HG03064 (cell line): ENCODE measurements at regions not wholly inside any gene's neighbourhood (a gene's known extent, or its start where the extent isn't known, plus 50 kb on each side); places are given as distances from the start of the nearest gene placed in this dataset.

Experiments used
- ATAC-seq: cut with Tn5 transposase; IDR thresholded peaks from one replicate; pipeline ENCODE4 v1.9.1; 2021; ENCODE audit warnings: low read depth; ENCODE audit not compliant: unreplicated experiment

GRCh38 chr13:53788286-53788685 lies 759.7 kb downstream of the OLFM4 start:
- ATAC-seq: no peak

DNA sequence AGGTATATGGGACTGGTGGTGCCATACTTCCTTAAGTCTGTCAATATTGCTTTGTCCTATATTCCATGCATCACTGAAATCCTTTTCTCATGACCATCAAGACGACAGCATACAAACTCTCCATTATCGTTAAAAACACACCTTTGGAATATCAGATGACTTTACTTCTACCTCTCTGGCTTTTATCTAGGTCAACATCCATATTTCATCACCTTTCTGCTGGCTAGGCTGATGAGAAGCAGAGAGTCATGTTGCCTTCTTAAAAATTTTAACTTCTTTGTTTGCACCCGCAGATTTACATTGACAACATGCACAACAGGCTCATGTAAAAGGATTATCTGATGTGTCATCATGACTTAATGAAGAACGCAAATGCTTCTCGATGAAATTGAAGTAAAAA lies 771.4 kb downstream of the OLFM4 start:
- no peak for ATAC-seq

- ATAC-seq: no peak
Measured at GRCh38 chr13:53807251-53807834, 778.7 kb downstream of the OLFM4 start.

DNA sequence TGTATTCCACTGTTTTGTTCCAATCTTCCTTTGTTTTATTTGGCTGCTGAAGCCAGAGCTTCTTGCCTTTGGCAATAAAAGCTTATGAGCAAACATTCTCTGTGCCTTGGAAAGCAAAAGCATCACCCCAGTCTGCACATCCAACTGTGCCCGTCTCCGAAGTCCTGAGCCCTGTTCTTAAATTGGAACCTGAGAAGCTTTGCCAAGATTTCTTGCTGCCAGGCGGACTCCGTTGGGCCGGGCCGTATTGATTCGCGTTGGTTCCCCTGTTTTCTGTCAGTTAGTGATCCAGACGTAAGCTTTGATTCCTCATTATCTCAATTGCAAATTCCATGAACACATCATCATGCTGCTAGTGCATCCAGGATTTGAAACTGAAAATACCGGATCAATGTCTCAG lies 793.0 kb downstream of the OLFM4 start:
- ATAC-seq: no peak

GRCh38 chr13:53822136-53822535 lies 793.5 kb downstream of the OLFM4 start:
- ATAC-seq: no peak

GRCh38 chr13:53839461-53839860 lies 810.8 kb downstream of the OLFM4 start:
- ATAC-seq: no peak

- no peak for ATAC-seq
Measured at GRCh38 chr13:53844473-53845146, 816.0 kb downstream of the OLFM4 start.

DNA sequence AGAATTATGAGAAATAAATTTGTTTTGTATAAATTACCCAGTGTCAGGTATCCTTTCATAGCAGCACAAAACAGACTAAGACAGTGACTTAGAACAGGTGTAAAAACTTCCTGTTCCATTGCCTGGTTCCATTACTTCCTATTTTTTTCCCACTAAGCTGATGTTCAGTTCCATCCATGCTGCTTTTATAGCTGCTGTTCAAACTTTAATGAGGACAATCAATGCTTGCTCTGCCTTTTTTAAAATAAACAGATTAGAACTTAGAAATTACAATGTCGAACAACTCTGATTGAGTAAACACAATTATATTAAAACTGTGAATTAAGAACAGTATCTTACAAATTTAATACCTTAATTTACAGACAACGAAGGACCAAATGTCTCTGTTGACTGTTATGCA lies 818.9 kb downstream of the OLFM4 start:
- ATAC-seq: no peak

DNA sequence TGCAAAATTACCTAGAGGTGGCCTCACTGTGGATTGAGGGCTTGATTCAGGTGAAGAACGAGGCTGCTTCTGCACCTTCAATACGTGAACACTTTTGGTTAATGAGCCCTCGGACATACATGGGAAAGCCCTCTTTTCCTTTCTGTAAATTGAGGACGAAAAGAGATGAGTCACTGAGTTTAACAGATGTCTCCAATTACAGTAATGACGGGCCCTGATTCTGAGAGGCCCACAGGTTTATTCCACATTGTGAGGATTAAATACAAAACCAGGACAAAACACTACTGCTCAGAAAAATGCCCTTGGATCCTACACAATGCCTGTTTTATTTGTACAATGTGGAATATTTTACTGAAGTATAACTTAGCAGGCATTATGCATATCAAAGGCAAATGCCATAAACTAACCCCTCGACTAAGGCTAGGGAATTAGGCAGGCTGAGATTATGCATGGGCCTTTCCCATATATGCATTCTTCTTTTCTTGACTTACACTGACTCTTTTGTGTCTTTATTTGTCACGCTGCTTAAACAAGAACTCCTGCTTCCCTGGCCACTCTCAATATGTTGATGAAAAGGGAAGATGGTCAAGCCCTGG lies 819.9 kb downstream of the OLFM4 start:
- no peak for ATAC-seq

DNA sequence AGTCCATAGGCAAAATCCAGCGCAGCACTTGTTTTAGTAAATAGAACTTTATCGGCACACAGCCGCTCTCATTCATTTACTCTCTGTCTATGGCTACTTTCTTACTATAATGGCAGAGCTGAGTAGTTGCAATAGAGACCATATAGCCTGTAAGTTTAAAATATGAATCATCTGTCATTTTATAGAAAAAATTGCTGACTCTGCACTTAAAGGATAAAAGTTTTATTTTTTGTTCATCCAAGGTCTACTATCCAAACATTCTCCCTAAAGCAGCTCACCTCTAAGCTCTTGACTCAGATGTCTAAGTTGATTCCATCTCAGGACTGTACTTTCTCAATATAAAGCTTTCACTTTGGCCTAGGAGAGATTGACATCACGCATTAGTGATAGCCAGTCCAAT lies 825.7 kb downstream of the OLFM4 start:
- no peak for ATAC-seq

GRCh38 chr13:53856573-53857195 lies 828.1 kb downstream of the OLFM4 start:
- no peak for ATAC-seq

DNA sequence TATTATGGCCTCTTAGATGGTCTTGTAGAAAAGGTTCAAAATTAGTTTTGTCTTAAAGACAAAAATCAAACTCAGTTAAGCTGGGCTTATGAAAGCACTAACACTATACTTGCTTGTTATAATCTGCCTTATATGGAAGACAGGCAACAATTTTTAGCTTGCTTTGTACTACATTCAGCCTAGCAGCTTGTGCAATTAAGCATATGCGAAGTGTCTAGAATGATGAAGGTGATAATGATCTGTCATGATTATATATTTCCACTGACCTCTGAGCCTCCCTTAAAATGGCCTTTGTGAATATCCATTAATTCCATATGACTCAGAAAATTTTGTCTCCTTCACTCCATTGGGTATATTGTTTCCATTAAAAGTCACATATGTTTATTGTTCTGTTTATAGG lies 834.9 kb downstream of the OLFM4 start:
- no peak for ATAC-seq

DNA sequence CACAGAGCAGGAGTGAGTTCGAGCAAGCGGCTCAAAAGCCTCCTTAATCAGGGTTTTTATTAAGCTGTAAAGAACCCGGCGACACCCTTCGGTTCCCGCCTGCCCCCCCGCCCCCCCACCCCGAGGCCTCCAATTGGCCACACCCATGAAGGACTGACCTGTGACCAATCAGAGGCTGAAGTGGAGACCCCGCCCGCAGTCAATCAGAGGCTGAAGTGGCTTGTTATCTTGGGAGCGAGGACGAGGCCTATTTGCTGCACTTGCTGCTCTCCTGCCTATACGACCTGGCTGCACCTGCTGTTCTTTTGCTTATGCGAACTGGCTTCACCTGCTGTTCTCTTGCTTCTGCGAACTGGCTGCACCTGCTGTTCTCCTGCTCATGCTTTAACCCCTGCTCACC lies 844.9 kb downstream of the OLFM4 start:
- ATAC-seq: no peak

DNA sequence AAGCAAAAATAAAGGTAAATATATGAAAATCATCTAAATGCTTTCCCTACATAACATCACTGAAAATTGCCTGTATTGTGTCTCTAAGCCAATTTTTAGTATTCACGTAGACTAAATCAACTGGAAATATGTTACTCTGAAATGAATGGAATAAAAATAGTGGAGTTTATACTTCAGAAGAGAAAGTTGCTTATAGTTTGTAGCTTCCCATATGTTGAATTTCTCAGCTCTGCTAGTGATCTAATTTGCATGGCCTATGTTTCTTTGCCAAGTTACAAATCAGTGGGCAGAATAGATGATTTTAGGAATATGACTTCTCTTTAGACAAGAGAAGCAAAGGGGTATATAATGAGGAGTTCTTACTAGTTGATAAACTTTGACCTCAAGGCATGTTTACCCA lies 850.2 kb downstream of the OLFM4 start:
- no peak for ATAC-seq

DNA sequence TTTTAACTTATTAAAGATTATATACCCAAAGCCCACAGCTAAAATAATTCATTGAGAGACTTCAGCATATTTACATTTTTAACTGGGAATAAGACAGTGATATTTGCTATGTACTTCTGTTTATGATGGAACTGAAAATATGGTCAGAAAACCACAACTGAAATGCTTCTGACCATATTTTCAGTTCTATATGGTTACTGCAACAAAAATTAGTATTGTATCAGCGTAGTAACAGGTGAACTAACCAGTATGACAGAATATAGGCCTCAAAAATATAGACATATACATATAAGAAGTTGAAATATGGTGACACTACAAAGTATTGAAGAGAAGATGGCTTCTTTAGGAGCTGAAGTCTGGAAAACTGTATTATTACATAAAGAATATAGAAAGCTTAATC lies 857.4 kb downstream of the OLFM4 start:
- no peak for ATAC-seq

DNA sequence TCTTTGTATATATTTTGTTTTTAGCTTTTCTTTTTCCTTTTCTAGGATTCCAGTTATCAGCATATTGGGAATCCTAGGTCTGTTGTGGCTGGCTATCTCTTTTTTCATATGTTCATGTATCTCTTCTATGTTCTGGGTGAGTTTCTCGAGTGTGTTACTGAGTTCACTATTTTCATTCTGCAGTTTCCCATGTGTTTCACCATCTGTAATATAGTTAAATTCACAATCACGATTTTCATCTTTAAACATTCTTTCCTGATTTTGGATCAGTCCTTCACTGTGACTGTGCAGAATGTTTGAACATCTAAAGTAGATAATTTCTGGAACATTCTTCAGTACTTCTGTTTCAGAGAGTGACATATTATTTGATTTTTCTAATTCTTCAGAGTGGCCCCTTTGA lies 862.1 kb downstream of the OLFM4 start:
- no peak for ATAC-seq

- ATAC-seq: no peak
Measured at GRCh38 chr13:53901593-53901992, 873.0 kb downstream of the OLFM4 start.

GRCh38 chr13:53907891-53908290 lies 879.3 kb downstream of the OLFM4 start:
- ATAC-seq: no peak

DNA sequence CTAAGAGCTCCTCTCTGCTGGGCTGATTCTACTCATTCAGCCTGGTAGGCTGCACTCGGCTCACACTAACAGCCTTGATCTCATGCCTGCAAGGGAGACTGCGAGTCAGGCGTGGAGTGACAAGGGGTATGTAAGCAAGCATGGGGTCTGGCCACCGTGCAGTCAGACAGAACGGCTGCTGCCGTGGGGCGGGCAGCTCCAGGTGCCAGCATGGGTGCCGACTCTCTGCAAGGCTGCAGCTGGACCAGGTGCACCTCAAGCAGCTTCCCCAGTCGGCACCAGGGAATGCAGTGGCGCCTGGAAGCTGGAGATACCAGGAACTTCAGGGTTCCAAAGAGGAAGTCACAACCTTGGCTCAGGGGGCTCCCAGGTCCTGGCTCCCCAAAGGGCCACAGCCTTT lies 892.3 kb downstream of the OLFM4 start:
- no peak for ATAC-seq

- no peak for ATAC-seq
Measured at GRCh38 chr13:53921473-53921872, 892.9 kb downstream of the OLFM4 start.

DNA sequence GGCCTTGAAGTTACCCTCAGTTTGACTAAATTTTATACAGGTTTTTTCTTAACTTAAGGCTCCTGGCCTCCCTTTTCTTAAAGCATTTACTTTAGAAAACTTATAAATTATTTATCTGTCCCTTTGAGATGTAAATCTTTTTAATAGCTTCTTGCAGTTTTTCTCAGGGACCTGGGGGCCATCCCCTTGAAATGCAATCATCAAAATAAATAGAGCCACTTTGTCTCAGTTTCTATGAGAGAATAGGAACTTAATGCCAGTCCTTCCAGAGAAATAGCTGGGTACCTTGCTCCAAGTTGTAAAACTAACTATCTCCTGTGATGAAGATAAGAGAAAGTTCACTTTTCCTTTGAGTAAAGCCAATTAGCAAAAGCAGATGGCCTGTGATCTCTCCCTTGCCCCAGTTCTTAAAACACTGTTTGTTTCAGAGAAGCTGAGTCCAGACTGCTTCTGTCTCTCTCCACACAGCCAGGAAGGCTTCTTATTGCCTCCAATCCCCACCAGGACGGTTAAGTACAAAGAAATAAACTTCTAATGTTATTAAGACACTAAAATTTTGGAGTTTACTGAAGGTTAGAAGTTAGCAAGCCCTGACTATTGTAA lies 913.1 kb downstream of the OLFM4 start:
- ATAC-seq: no peak
